ENCODE measurements at regions not wholly inside any gene's neighbourhood (a gene's known extent, or its start where the extent isn't known, plus 50 kb on each side); places are given as distances from the start of the nearest gene placed in this dataset.

- TF ChIP-seq ZNF302 (tag by site-specific recombination; IDR thresholded peaks at IDR 0.05; ENCODE audit: low read depth): no peak
- no peak for TF ChIP-seq ZBTB7A (tag by site-specific recombination; IDR thresholded peaks at IDR 0.05; ENCODE audit: low read depth)
- no peak for TF ChIP-seq SP2 (tag by site-specific recombination; IDR thresholded peaks at IDR 0.05)
- TF ChIP-seq ZNF791 (tag by site-specific recombination; IDR thresholded peaks at IDR 0.05): no peak
- no peak for TF ChIP-seq ZSCAN16 (tag by site-specific recombination; IDR thresholded peaks at IDR 0.05)
- TF ChIP-seq ZNF48 (tag by site-specific recombination; IDR thresholded peaks at IDR 0.05): no peak
Measured at GRCh38 chr4:184317234-184317918, 99.7 kb upstream of the ENPP6 start (continued).

- H3K36me3 ChIP-seq (ENCODE audit: control insufficient read depth in 2 of 2, insufficient read depth in 1 of 2, low read length in 2 of 2): no peaks in the 10 kb centered on the region
- POLR2A ChIA-PET: no interaction called here
- no peak overlapping the region for H3K4me3 ChIP-seq (ENCODE audit: low read depth, low read length)
- TF ChIP-seq ZNF776 (tag by site-specific recombination; IDR thresholded peaks at IDR 0.05; ENCODE audit: borderline replicate concordance) (no peak), ZNF548 (tag by site-specific recombination; IDR thresholded peaks at IDR 0.05) (no peak), ZNF645 (tag by site-specific recombination; IDR thresholded peaks at IDR 0.05) (no peak), ZNF521 (tag by site-specific recombination; IDR thresholded peaks at IDR 0.05) (no peak), ZNF280D (tag by site-specific recombination; IDR thresholded peaks at IDR 0.05) (no peak), ZNF394 (tag by site-specific recombination; IDR thresholded peaks at IDR 0.05; ENCODE audit: borderline replicate concordance) (no peak), ZNF16 (tag by site-specific recombination; IDR thresholded peaks at IDR 0.05; ENCODE audit: low read depth) (no peak), ZNF549 (tag by site-specific recombination; IDR thresholded peaks at IDR 0.05) (no peak), ZNF473 (tag by site-specific recombination; IDR thresholded peaks at IDR 0.05) (no peak), ZNF510 (tag by site-specific recombination; IDR thresholded peaks at IDR 0.05; ENCODE audit: insufficient replicate concordance) (no peak), ZNF354C (tag by site-specific recombination; IDR thresholded peaks at IDR 0.05; ENCODE audit: borderline replicate concordance, low read depth) (no peak), ELK4 (IDR thresholded peaks at IDR 0.05; ENCODE audit: borderline replicate concordance, low read depth, low read length) (no peak), ZNF157 (tag by site-specific recombination; IDR thresholded peaks at IDR 0.05) (no peak), ZNF621 (tag by site-specific recombination; IDR thresholded peaks at IDR 0.05) (no peak), PBX3 (CRISPR knock-in tag; IDR thresholded peaks at IDR 0.05) (no peak), ZNF843 (tag by site-specific recombination; IDR thresholded peaks at IDR 0.05) (no peak), ZNF10 (tag by site-specific recombination; IDR thresholded peaks at IDR 0.05) (no peak)
- H3K4me1 ChIP-seq (ENCODE audit: control insufficient read depth, insufficient read depth, low read length): no peaks in the 10 kb centered on the region
- no peaks in the 10 kb centered on the region for H3K9me3 ChIP-seq (ENCODE audit: control insufficient read depth, insufficient read depth, low read depth, low read length)
- no peak overlapping the region for H3K27ac ChIP-seq (ENCODE audit: extremely low read depth, low read depth, low read length)
- CTCF ChIA-PET: no interaction called here
Measured at GRCh38 chr4:184316821-184317220, 99.1 kb upstream of the ENPP6 start.

Measured in HEK293 (cell line).